T-cell (primary cell): ENCODE measurements at regions not wholly inside any gene's neighbourhood (a gene's known extent, or its start where the extent isn't known, plus 50 kb on each side); places are given as distances from the start of the nearest gene placed in this dataset.

Experiments
- ATAC-seq, 4 experiments: fragments of 200-7000 bp in 3 of 4; fragments of 150-1000 bp in 1 of 4; cut with Tn5 transposase; replicated peaks in 1 of 4; 1 replicate in 3 of 4; 2 replicates in 1 of 4; pipeline ENCODE4 v1.10.0; 2021; ENCODE audit warnings: moderate library complexity in 3 of 4, mild to moderate bottlenecking in 2 of 4, moderate number of reproducible peaks in 1 of 4
- CTCF ChIA-PET, 2 donors: fragments of 300-600 bp; sonication (Branson Sonifier 250); formaldehyde crosslinking; loops; one replicate each; lab custom pipeline; 2022; ENCODE audit warnings: antibody characterized with exemption in 2 of 2; lab: Charles Lee
- POLR2A ChIA-PET, 2 donors: fragments of 300-600 bp; sonication (Branson Sonifier 250); formaldehyde crosslinking; loops; one replicate each; lab custom pipeline; 2022; ENCODE audit warnings: antibody characterized with exemption in 2 of 2; lab: Charles Lee
- DNase-seq, 35 experiments: peaks; one replicate each; pipeline versions ENCODE4 v3.0.0 to v3.0.0-alpha.2; 2013 to 2023
- H3K27ac ChIP-seq: one replicate; pipeline ENCODE4 v1.5.1; 2013; ENCODE audit warnings: low read length
- H3K27me3 ChIP-seq, 2 experiments: replicated peaks in 1 of 2; 1 replicate in 1 of 2; 2 replicates in 1 of 2; pipeline versions ENCODE4 v1.6.1 to v1.7.0; 2013; ENCODE audit warnings: low read length in 1 of 2, mixed read lengths in 1 of 2; ENCODE audit not compliant: control insufficient read depth in 2 of 2, insufficient read depth in 2 of 2; ENCODE audit errors: extremely low read depth in 1 of 2
- H3K36me3 ChIP-seq, 2 donors: 1 replicate in 1 of 2; 2 replicates in 1 of 2; pipeline versions ENCODE4 v1.6.1 to v1.7.0; 2013; ENCODE audit warnings: low read length in 1 of 2; ENCODE audit not compliant: control insufficient read depth in 2 of 2, insufficient read depth in 1 of 2; ENCODE audit errors: extremely low read depth in 1 of 2
- H3K4me1 ChIP-seq, 2 experiments: 1 replicate in 1 of 2; 2 replicates in 1 of 2; pipeline versions ENCODE4 v1.6.1 to v1.7.0; 2013; ENCODE audit warnings: low read length in 2 of 2, mixed read lengths in 1 of 2; ENCODE audit not compliant: insufficient read depth in 2 of 2, control insufficient read depth in 1 of 2; ENCODE audit errors: extremely low read depth in 1 of 2
- H3K4me3 ChIP-seq, 2 donors: 1 replicate in 1 of 2; 2 replicates in 1 of 2; pipeline versions ENCODE4 v1.5.1 to v1.7.0; 2013; ENCODE audit warnings: mild to moderate bottlenecking in 2 of 2, low read length in 1 of 2, moderate library complexity in 1 of 2; ENCODE audit not compliant: control insufficient read depth in 1 of 2; ENCODE audit errors: extremely low read depth in 1 of 2
- H3K9me3 ChIP-seq: 2 replicates; pipeline ENCODE4 v1.7.0; 2013
- H3K27ac Mint-ChIP-seq, 2 donors: one replicate each; pipeline ENCODE4 v1.8.0; 2020 to 2021; ENCODE audit warnings: mild to moderate bottlenecking in 2 of 2, mixed read lengths in 2 of 2
- H3K27me3 Mint-ChIP-seq, 2 donors: one replicate each; pipeline ENCODE4 v1.8.0; 2021 to 2022; ENCODE audit warnings: mixed read lengths in 2 of 2
- H3K36me3 Mint-ChIP-seq: one replicate; pipeline ENCODE4 v1.8.0; 2021; ENCODE audit warnings: mixed read lengths
- H3K4me1 Mint-ChIP-seq, 3 donors: one replicate each; pipeline ENCODE4 v1.8.0; 2020 to 2022; ENCODE audit warnings: mixed read lengths in 3 of 3, mild to moderate bottlenecking in 1 of 3
- H3K4me3 Mint-ChIP-seq, 3 donors: one replicate each; pipeline ENCODE4 v1.8.0; 2020 to 2022; ENCODE audit warnings: mild to moderate bottlenecking in 3 of 3, mixed read lengths in 3 of 3, moderate library complexity in 3 of 3
- H3K9me3 Mint-ChIP-seq, 3 donors: one replicate each; pipeline ENCODE4 v1.8.0; 2020 to 2022; ENCODE audit warnings: mixed read lengths in 3 of 3
- WGBS: methylation state at CpG from one replicate; pipeline ENCODE4 v1.1.5; 2013; ENCODE audit warnings: missing lambda C conversion rate; ENCODE audit not compliant: insufficient coverage; 5-methylcytosine and 5-hydroxymethylcytosine counted together

DNA sequence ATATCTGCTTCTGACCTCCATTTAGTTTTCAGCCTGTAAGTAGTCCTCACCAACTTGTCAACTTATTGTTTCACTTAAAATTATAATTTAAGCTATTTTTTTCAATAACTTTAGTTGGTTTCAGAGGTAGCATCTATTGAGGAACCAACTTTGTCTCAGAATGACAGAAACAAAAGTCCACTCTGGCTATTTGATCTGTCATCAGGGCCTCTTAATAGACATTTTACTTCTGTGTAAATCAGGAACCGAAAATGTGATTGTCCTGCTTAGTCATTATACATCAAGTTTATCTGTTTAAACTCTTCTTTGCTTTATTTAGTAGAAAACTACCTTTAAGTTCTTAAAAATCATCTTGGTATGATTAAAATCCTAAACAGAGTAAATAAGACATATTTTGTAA, 820.8 kb upstream of the EDIL3 start:
- Mint-ChIP-seq H3K27me3 (no peaks in the 10 kb centered on the region), H3K4me3 (no peak overlapping the region), H3K36me3 (no peaks in the 10 kb centered on the region), H3K4me1 (no peaks in the 10 kb centered on the region), H3K27ac (no peak overlapping the region), H3K9me3 (peaks cover 5 to 20% (median 8%) of the 10 kb centered on the region in 3 donors)
- no peaks in the 10 kb centered on the region for H3K4me1 ChIP-seq
- H3K27me3 ChIP-seq: no peaks in the 10 kb centered on the region
- H3K36me3 ChIP-seq: no peaks in the 10 kb centered on the region
- no peak overlapping the region for H3K4me3 ChIP-seq
- no peaks in the 10 kb centered on the region for H3K9me3 ChIP-seq
- ATAC-seq: no peak
- no CpG with 5 or more reads among the region's 1 CpG for WGBS
- CTCF ChIA-PET: no interaction called here
- no peak for DNase-seq
- H3K27ac ChIP-seq: no peak overlapping the region
- POLR2A ChIA-PET: no interaction called here

GRCh38 chr5:85225388-85225787, 840.7 kb upstream of the EDIL3 start:
- no peaks in the 10 kb centered on the region for H3K9me3 ChIP-seq
- ChIA-PET CTCF (no interaction called here), POLR2A (no interaction called here)
- no peaks in the 10 kb centered on the region for H3K36me3 Mint-ChIP-seq
- H3K4me3 Mint-ChIP-seq: no peak overlapping the region
- H3K27ac Mint-ChIP-seq: no peak overlapping the region
- no peaks in the 10 kb centered on the region for H3K36me3 ChIP-seq
- no peaks in the 10 kb centered on the region for H3K4me1 Mint-ChIP-seq
- H3K27me3 ChIP-seq: no peaks in the 10 kb centered on the region
- DNase-seq (no peak), ATAC-seq (no peak)
- H3K27ac ChIP-seq: no peak overlapping the region
- no peaks in the 10 kb centered on the region for H3K27me3 Mint-ChIP-seq
- WGBS: no CpG with 5 or more reads among the region's 1 CpG
- no peaks in the 10 kb centered on the region for H3K4me1 ChIP-seq
- peaks cover 9 to 14% (median 9%) of the 10 kb centered on the region in 3 donors for H3K9me3 Mint-ChIP-seq
- H3K4me3 ChIP-seq: no peak overlapping the region

DNA sequence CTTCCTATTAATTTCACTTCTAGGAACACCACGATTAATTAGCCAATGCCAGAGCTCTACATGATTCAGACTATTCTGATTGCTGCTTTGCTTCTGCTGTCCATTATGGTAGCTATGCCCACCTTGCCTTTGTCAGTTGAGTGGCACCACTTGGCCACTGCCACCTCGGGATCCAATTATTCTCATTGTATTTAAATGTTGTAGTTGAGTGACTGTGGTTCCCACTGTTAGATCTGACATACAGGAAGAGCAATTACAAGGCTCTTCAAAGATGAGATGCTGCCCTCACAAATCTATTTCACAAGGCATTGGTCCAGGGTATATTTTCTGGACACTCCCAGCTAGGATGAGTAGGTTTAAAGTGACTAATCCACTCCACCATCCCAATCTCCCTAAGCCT, 864.5 kb upstream of the EDIL3 start:
- H3K36me3 Mint-ChIP-seq: no peaks in the 10 kb centered on the region
- POLR2A ChIA-PET: no interaction called here
- ATAC-seq (no peak), DNase-seq (no peak)
- no peak overlapping the region for H3K27ac ChIP-seq
- H3K36me3 ChIP-seq: no peaks in the 10 kb centered on the region
- peaks cover 6 to 18% (median 6%) of the 10 kb centered on the region in 3 donors for H3K9me3 Mint-ChIP-seq
- no peaks in the 10 kb centered on the region for H3K4me1 ChIP-seq
- H3K9me3 ChIP-seq: no peaks in the 10 kb centered on the region
- no peak overlapping the region for H3K27ac Mint-ChIP-seq
- H3K27me3 Mint-ChIP-seq: no peaks in the 10 kb centered on the region
- H3K4me1 Mint-ChIP-seq: no peaks in the 10 kb centered on the region
- CTCF ChIA-PET: no interaction called here
- WGBS: no CpG with 5 or more reads among the region's 2 CpGs
- H3K4me3 Mint-ChIP-seq: no peak overlapping the region
- H3K4me3 ChIP-seq: no peak overlapping the region
- H3K27me3 ChIP-seq: no peaks in the 10 kb centered on the region

DNA sequence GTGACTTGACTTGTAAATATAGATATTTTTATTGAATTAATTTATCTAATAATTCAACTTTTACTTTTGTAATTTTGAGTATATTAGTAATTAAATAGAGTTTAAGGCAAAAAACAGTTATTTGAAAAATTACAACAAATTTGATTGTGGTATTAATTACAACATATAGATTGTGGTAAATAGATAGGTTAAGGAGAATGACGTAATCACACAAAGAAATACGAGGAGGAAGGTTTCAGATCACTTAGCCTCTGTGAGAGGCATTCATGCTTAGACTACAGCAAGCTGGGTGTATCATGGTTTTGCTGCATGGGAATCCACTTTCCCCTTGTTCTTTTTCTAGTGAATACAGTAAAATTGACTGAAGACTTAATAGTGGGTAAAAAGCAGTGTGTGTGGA, 878.4 kb upstream of the EDIL3 start:
- POLR2A ChIA-PET: no interaction called here
- CTCF ChIA-PET: interaction anchor here in 1 of 2 donors (0.6 kb wide), 1 partner anchor 500 kb away, joined by 3 read pairs; no protein-coding TSS in a partner anchor
- no CpG with 5 or more reads among the region's 2 CpGs for WGBS
- Histone ChIP-seq H3K9me3 (no peaks in the 10 kb centered on the region), H3K36me3 (no peaks in the 10 kb centered on the region), H3K27ac (no peak overlapping the region), H3K4me3 (no peak overlapping the region), H3K4me1 (no peaks in the 10 kb centered on the region), H3K27me3 (no peaks in the 10 kb centered on the region)
- no peaks in the 10 kb centered on the region for H3K9me3 Mint-ChIP-seq
- H3K27ac Mint-ChIP-seq: no peak overlapping the region
- H3K36me3 Mint-ChIP-seq: no peaks in the 10 kb centered on the region
- H3K4me1 Mint-ChIP-seq: no peaks in the 10 kb centered on the region
- H3K27me3 Mint-ChIP-seq: no peaks in the 10 kb centered on the region
- DNase-seq: no peak
- no peak overlapping the region for H3K4me3 Mint-ChIP-seq
- no peak for ATAC-seq

DNA sequence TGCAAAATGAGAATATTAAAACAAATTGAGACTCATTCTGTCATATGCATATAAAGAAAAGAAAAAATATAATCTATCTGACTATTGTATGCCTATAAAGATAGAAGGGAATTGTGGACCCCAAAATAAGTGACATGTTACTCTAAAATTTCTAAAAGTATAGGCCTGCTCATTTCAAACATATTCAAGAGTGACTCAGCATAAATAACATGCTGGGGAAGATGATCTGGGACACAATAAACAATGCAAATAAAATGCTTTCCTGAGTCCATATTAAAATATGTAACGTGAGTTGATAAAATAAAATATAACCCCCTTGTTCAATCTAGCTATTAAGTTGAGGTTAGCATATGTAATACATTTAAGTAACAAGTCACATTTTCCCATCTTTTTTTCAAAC, 882.0 kb upstream of the EDIL3 start:
- no CpG with 5 or more reads among the region's 1 CpG for WGBS
- ATAC-seq: no peak
- no peak overlapping the region for H3K27ac ChIP-seq
- Mint-ChIP-seq H3K36me3 (no peaks in the 10 kb centered on the region), H3K4me1 (no peaks in the 10 kb centered on the region), H3K27me3 (no peaks in the 10 kb centered on the region), H3K9me3 (peaks cover 3 to 6% (median 4%) of the 10 kb centered on the region in 3 donors), H3K4me3 (no peak overlapping the region), H3K27ac (no peak overlapping the region)
- no peaks in the 10 kb centered on the region for H3K36me3 ChIP-seq
- ChIA-PET POLR2A (no interaction called here), CTCF (no interaction called here)
- no peaks in the 10 kb centered on the region for H3K27me3 ChIP-seq
- no peaks in the 10 kb centered on the region for H3K4me1 ChIP-seq
- H3K4me3 ChIP-seq: no peak overlapping the region
- no peak for DNase-seq
- H3K9me3 ChIP-seq: no peaks in the 10 kb centered on the region

DNA sequence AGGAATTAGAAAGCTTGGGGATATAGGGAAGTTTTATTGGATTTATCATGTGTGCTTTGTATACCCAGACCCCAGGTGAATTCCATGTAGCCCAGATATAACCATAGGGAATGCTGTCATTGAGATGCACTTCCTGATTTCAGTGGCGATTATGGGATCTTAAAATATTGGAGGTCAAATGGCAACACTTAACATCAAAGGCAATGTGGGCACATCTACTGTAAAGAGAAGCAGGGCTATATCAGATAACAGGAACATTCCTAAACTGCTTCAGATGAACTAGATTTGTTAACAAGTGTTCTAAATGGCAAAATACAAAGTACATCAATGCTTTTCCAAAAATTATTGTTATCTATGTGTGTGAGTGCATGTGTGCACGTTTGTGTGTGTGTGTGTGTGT, 883.5 kb upstream of the EDIL3 start:
- no peaks in the 10 kb centered on the region for H3K27me3 Mint-ChIP-seq
- H3K9me3 ChIP-seq: no peaks in the 10 kb centered on the region
- no peaks in the 10 kb centered on the region for H3K4me1 Mint-ChIP-seq
- no peaks in the 10 kb centered on the region for H3K36me3 ChIP-seq
- peaks cover 3 to 6% (median 4%) of the 10 kb centered on the region in 3 donors for H3K9me3 Mint-ChIP-seq
- no peak overlapping the region for H3K4me3 Mint-ChIP-seq
- no peak overlapping the region for H3K27ac Mint-ChIP-seq
- no peak overlapping the region for H3K27ac ChIP-seq
- no peaks in the 10 kb centered on the region for H3K36me3 Mint-ChIP-seq
- ATAC-seq (no peak), DNase-seq (no peak)
- H3K4me1 ChIP-seq: no peaks in the 10 kb centered on the region
- CTCF ChIA-PET: no interaction called here
- H3K4me3 ChIP-seq: no peak overlapping the region
- H3K27me3 ChIP-seq: no peaks in the 10 kb centered on the region
- POLR2A ChIA-PET: no interaction called here
- no CpG with 5 or more reads among the region's 2 CpGs for WGBS

DNA sequence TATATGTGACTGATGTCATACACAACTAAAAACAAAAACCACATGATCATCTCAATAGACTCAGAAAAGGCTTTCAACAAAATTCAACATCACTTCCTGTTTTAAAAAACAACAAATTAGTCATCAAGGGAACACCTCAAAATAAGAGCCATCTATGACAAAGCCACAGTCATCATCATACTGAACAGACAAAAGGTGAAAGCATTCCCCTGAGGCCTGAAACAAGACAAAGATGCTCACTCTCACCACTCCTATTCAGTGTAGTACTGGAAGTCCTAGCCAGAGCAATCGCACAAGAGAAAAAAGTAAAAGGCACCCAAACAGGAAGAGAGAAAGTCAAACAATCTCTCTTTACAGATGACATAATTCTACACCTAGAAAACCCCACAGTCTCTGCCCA, 893.5 kb upstream of the EDIL3 start:
- Histone ChIP-seq H3K4me1 (no peaks in the 10 kb centered on the region), H3K27me3 (no peaks in the 10 kb centered on the region), H3K27ac (no peak overlapping the region), H3K9me3 (no peaks in the 10 kb centered on the region), H3K4me3 (no peak overlapping the region), H3K36me3 (no peaks in the 10 kb centered on the region)
- ATAC-seq (no peak), DNase-seq (no peak)
- Mint-ChIP-seq H3K27ac (no peak overlapping the region), H3K9me3 (peaks cover 6 to 9% (median 7%) of the 10 kb centered on the region in 3 donors), H3K4me1 (no peaks in the 10 kb centered on the region), H3K36me3 (no peaks in the 10 kb centered on the region), H3K27me3 (no peaks in the 10 kb centered on the region), H3K4me3 (no peak overlapping the region)
- 88% methylated on average over 1 of the region's 1 CpG for WGBS
- POLR2A ChIA-PET: interaction anchor here in 1 of 2 donors (0.7 kb wide), 1 partner anchor 758 kb away, joined by 10 read pairs; no protein-coding TSS in a partner anchor
- CTCF ChIA-PET: interaction anchor here in 1 of 2 donors (0.6 kb wide), 1 partner anchor 1064 kb away, joined by 3 read pairs; no protein-coding TSS in a partner anchor
